Gastroesophageal sphincter (tissue), 4 donors: ENCODE measurements at regions not wholly inside any gene's neighbourhood (a gene's known extent, or its start where the extent isn't known, plus 50 kb on each side); places are given as distances from the start of the nearest gene placed in this dataset.
"Not testable (repeated sequence)": the region's sequence is repeated elsewhere in the genome, so short reads cannot be mapped to it uniquely, and the experiment has no call there.

Source experiments
- ATAC-seq: fragments of 150-250 bp; one replicate; pipeline ENCODE4 v1.9.1; 2016; ENCODE audit warnings: mild to moderate bottlenecking, moderate library complexity
- H3K27ac ChIP-seq, 4 donors: fragments of 200-600 bp; sonication (generic) in 3 of 4; 1 replicate in 3 of 4; 2 replicates in 1 of 4; pipeline ENCODE4 v1.5.1; 2016 to 2019
- H3K27me3 ChIP-seq: fragments of 200-600 bp; sonication (generic); one replicate; pipeline ENCODE4 v1.5.1; 2019
- H3K36me3 ChIP-seq, 2 donors: fragments of 200-600 bp; sonication (generic); one replicate each; pipeline ENCODE4 v1.5.1; 2019; ENCODE audit warnings: control low read depth in 1 of 2
- H3K4me1 ChIP-seq, 3 donors: fragments of 200-600 bp; sonication (generic); 1 replicate in 2 of 3; 2 replicates in 1 of 3; pipeline ENCODE4 v1.5.1; 2016 to 2019; ENCODE audit warnings: control low read depth in 2 of 3
- H3K4me3 ChIP-seq, 2 donors: fragments of 200-600 bp; sonication (generic); one replicate each; pipeline ENCODE4 v1.5.1; 2019; ENCODE audit warnings: mild to moderate bottlenecking in 1 of 2, moderate library complexity in 1 of 2
- H3K9me3 ChIP-seq, 3 donors: fragments of 200-600 bp; sonication (generic); one replicate each; pipeline ENCODE4 v1.5.1; 2017 to 2019; ENCODE audit warnings: control low read depth in 2 of 3
- EP300 ChIP-seq: sonication (generic); formaldehyde crosslinking; IDR thresholded peaks from one replicate; pipeline ENCODE4 v1.6.1; 2017; ENCODE audit warnings: antibody characterized with exemption, mild to moderate bottlenecking
- POLR2A ChIP-seq, 2 donors: fragments of 450-650 bp; IDR thresholded peaks; one replicate each; pipeline ENCODE4 v1.6.1; 2017; ENCODE audit warnings: antibody characterized with exemption in 2 of 2, mild to moderate bottlenecking in 2 of 2, moderate library complexity in 1 of 2
- POLR2AphosphoS5 ChIP-seq: sonication (generic); formaldehyde crosslinking; IDR thresholded peaks from one replicate; pipeline ENCODE4 v1.6.1; 2017; ENCODE audit warnings: antibody characterized with exemption
- WGBS, 2 donors: methylation state at CpG; one replicate each; pipeline ENCODE4 v1.1.5; 2018; ENCODE audit warnings: low coverage in 1 of 2; 5-methylcytosine and 5-hydroxymethylcytosine counted together
- TF ChIP-seq, protein P1 (sequence below), 4 experiments: fragments of 200-600 bp in 2 of 4; fragments of 450-650 bp in 2 of 4; sonication (generic) in 1 of 4; IDR thresholded peaks; one replicate each; pipeline ENCODE4 v1.5.1; 2017 to 2019; ENCODE audit warnings: antibody characterized with exemption in 4 of 4, mild to moderate bottlenecking in 2 of 4, moderate library complexity in 2 of 4

DNA sequence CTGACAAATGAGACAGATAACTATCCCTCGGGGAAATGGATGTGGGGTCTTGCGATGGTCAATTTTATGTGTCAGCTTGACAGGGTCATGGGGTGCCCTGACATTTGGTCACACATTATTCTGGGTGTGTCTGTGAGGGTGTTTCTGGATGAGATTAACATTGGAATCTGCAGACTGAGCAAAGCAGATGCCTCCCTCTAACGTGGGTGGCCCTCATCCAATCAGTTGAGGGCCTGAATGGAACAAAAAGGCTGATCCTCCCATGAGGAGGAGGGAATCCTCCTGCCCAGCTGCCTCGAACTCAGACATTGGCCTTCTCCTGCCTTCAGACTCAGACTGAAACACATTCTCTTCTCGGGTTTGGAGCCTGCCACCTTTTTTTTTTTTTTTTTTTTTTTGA is 69.0 kb downstream of the MINAR1 start:
- no peak for ATAC-seq
- Histone ChIP-seq H3K36me3 (no peaks in the 10 kb centered on the region), H3K9me3 (no peaks in the 10 kb centered on the region), H3K27me3 (peaks cover 8% of the 10 kb centered on the region), H3K27ac (no peak overlapping the region), H3K4me3 (no peak overlapping the region), H3K4me1 (no peaks in the 10 kb centered on the region)
- TF ChIP-seq, protein P1, sequence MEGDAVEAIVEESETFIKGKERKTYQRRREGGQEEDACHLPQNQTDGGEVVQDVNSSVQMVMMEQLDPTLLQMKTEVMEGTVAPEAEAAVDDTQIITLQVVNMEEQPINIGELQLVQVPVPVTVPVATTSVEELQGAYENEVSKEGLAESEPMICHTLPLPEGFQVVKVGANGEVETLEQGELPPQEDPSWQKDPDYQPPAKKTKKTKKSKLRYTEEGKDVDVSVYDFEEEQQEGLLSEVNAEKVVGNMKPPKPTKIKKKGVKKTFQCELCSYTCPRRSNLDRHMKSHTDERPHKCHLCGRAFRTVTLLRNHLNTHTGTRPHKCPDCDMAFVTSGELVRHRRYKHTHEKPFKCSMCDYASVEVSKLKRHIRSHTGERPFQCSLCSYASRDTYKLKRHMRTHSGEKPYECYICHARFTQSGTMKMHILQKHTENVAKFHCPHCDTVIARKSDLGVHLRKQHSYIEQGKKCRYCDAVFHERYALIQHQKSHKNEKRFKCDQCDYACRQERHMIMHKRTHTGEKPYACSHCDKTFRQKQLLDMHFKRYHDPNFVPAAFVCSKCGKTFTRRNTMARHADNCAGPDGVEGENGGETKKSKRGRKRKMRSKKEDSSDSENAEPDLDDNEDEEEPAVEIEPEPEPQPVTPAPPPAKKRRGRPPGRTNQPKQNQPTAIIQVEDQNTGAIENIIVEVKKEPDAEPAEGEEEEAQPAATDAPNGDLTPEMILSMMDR (IDR thresholded peaks at IDR 0.05): no peak
- no peak for TF ChIP-seq EP300
- 38 to 53% methylated on average over 4 to 5 of the region's 5 CpGs for WGBS, 2 donors

DNA sequence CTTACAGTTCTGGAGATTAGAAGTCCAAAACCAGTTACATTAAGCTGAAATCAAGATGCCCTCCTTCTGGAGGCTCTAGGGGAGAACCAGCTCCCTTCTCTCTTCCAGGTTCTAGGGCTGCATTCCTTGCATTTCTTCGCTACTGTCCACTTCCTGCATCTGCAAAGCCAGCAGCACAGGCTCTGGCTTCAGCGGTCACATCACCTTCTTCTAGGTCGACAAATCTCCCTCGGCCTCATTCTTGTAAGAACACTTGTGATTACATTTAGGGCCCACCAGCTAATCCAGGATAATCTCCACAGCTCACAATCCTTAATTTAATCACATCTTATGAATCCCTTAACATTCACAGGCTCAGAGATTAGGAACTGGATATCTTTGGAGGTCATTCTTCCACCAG is 73.8 kb downstream of the MINAR1 start:
- Histone ChIP-seq H3K27ac (no peak overlapping the region), H3K4me3 (no peak overlapping the region), H3K36me3 (no peaks in the 10 kb centered on the region), H3K4me1 (no peaks in the 10 kb centered on the region), H3K9me3 (no peaks in the 10 kb centered on the region), H3K27me3 (no peaks in the 10 kb centered on the region)
- 74 to 79% methylated on average over 4 of the region's 4 CpGs for WGBS, 2 donors
- ATAC-seq: no peak
- TF ChIP-seq POLR2A (IDR thresholded peaks at IDR 0.05) (no peak), POLR2AphosphoS5 (no peak), EP300 (no peak)

DNA sequence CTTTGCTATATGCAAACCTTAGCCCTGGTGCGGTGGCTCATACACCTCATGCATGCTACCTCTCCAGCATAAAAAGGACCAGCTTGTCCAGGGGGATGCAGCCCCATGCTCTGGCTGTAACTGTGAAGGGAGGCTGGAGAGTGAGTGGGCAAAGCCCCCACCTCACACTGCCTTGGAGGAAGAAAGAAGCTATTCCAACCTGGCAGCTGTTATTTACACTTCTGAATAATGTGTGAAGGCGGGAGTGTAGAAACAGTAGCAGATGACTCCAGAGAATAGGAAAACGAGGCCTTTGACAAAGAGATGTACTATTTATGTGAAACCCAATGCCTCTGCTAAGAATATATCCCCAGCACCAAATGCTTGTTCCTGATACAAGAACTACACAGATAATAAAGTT is 80.7 kb downstream of the MINAR1 start:
- not testable (repeated sequence) for H3K36me3 ChIP-seq, H3K9me3 ChIP-seq, H3K27me3 ChIP-seq, H3K4me1 ChIP-seq, ATAC-seq, H3K4me3 ChIP-seq, H3K27ac ChIP-seq
- 41 to 49% methylated on average over 2 of the region's 3 CpGs for WGBS, 2 donors

DNA sequence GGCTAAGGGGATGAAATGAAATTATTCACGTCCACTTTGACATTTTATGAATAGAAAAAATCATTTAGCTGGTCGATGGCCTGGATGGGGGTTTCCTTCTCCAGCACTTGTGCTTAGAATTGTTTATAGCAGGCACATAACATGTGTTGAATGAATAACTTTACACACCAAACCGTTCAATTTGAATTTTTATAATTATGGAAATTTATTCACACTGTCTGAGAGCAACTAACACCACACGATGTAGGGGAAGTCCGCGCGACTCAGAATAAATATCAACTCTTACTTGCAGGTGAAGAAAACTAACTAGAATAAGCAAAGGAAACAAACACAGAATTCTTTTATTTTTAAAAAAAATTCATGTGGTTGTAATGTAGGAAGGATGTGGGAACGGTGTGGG is 81.3 kb downstream of the MINAR1 start:
- H3K9me3 ChIP-seq: no peaks in the 10 kb centered on the region
- no peak for ATAC-seq
- H3K27ac ChIP-seq: no peak overlapping the region
- no peak overlapping the region for H3K4me3 ChIP-seq
- H3K27me3 ChIP-seq: peaks cover 6% of the 10 kb centered on the region
- H3K4me1 ChIP-seq: no peaks in the 10 kb centered on the region
- 80 to 88% methylated on average over 7 of the region's 8 CpGs for WGBS, 2 donors
- no peaks in the 10 kb centered on the region for H3K36me3 ChIP-seq
- TF ChIP-seq, protein P1 (IDR thresholded peaks at IDR 0.05): no peak
- no peak for TF ChIP-seq POLR2A (IDR thresholded peaks at IDR 0.05)
- no peak for TF ChIP-seq POLR2AphosphoS5
- no peak for TF ChIP-seq EP300

DNA sequence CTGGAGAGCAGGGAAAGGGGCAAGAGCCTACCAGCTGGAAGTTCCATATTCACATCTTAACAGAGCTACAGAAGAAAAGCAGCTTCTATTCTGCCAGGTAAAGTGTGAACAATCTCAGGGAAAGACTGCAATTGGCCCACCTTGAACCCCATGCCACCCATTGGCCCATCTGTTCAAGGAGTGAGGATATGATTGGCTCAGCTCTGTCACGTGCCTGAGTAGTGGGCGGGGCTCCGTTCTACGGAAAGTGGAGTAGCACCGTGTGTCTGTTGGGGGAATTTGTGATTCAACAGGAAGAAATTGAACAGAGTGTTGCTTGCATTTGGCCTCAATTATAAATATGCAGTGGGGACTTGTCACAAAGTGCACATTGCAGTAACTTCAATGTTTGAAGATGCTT is 81.8 kb downstream of the MINAR1 start:
- Histone ChIP-seq H3K36me3 (no peaks in the 10 kb centered on the region), H3K4me1 (no peaks in the 10 kb centered on the region), H3K27ac (no peak overlapping the region), H3K4me3 (no peak overlapping the region), H3K9me3 (no peaks in the 10 kb centered on the region), H3K27me3 (peaks cover 6% of the 10 kb centered on the region)
- no peak for ATAC-seq
- WGBS, 2 donors: 70 to 92% methylated on average over 2 to 4 of the region's 5 CpGs
- TF ChIP-seq, protein P1 (IDR thresholded peaks at IDR 0.05): no peak
- no peak for TF ChIP-seq EP300
- no peak for TF ChIP-seq POLR2AphosphoS5
- TF ChIP-seq POLR2A (IDR thresholded peaks at IDR 0.05): no peak

DNA sequence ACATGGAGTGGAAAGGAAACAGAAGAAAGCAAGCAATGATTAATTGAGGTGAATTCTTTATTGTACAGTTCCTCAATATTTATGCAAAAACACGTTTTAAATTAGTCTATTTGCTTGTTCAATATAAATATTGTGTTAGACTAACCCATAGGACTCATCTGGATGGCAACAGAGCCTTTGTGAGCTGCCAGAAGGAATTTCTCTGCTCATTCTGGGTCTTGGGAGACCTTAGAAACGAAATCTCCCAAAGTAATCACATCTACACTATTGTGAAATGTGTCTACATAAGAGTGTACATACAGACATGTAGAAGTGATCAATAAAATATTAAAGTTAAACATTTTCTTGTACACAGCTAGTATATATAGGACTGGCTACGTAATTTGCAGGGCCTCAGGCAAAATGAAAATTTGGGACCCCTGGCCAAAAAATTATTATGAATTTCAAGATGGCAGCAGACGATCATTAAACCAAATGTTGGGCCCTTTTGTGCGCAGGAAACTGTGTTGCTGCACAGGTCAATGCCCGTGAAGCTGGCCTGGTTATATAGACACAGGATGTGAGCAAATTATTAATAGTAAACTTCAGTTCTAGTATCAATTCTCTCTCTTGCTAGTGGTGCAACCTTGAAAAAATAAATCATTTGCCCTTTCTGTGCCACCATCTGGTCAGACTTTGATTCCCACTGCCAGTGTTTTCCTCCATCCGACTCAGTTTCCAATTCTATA is 83.3 kb downstream of the MINAR1 start:
- WGBS, 2 donors: 63 to 73% methylated on average over 6 to 7 of the region's 7 CpGs
- H3K36me3 ChIP-seq: no peaks in the 10 kb centered on the region

More for the DNA sequence above, 83.3 kb downstream of the MINAR1 start:
- H3K27ac ChIP-seq: no peak overlapping the region
- TF ChIP-seq, protein P1 (IDR thresholded peaks at IDR 0.05): no peak
- TF ChIP-seq POLR2A (IDR thresholded peaks at IDR 0.05) (no peak), POLR2AphosphoS5 (no peak), EP300 (no peak)
- no peak for ATAC-seq
- H3K4me1 ChIP-seq: no peaks in the 10 kb centered on the region
- no peaks in the 10 kb centered on the region for H3K9me3 ChIP-seq
- no peak overlapping the region for H3K4me3 ChIP-seq
- H3K27me3 ChIP-seq: peaks cover 6% of the 10 kb centered on the region
